GM12875 (cell line): ENCODE measurements at regions not wholly inside any gene's neighbourhood (a gene's known extent, or its start where the extent isn't known, plus 50 kb on each side); places are given as distances from the start of the nearest gene placed in this dataset.
"Not testable (repeated sequence)": the region's sequence is repeated elsewhere in the genome, so short reads cannot be mapped to it uniquely, and the experiment has no call there.

Experiments
- H3K4me3 ChIP-seq: one replicate; pipeline ENCODE4 v1.5.1; 2011; ENCODE audit warnings: low read depth, low read length, control low read depth
- CTCF ChIP-seq: IDR thresholded peaks from 2 replicates; pipeline ENCODE4 v1.5.1; 2011; ENCODE audit warnings: low read depth, mild to moderate bottlenecking, control low read depth, inconsistent platforms, low read length, moderate library complexity, borderline replicate concordance; ENCODE audit not compliant: insufficient read depth

GRCh38 chr12:11486623-11487444 lies 91.5 kb upstream of the PRB2 start:
- peak; percentile 75 for TF ChIP-seq CTCF
- no peak overlapping the region for H3K4me3 ChIP-seq

DNA sequence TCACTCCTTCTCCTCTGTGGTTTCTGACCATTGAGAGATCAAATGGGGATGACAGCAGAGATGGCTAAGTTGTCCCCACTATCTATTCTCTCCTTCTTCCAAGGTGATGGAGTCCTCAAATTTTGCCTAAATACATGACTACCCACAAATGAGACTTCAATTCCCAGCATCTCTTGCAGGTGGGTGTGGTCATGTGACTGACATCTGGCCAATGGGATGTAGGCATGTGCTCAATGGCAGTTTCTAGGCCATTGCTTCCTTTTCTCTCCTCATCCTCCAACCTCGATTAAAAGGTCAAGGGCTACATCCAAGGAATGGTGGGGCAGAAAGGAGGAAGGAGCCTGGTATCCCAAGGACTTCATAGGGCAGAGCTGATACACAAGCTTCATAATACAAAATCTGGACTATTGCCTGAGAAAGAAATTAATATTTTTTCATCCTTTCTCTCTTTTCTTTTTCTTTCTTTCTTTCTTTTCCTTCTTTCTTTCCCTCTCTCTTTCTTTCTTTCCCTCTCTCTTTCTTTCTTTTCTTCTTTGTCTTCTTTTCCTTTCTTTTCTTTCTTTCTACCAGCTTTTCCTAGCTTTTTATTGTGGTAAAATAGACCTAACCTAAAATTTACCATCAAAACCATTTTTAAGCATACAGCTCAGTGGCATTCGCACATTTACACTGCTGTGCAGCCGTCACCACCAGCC lies 100.9 kb upstream of the PRB2 start:
- no peak for TF ChIP-seq CTCF
- no peak overlapping the region for H3K4me3 ChIP-seq

- H3K4me3 ChIP-seq, result no peak overlapping the region
- TF ChIP-seq CTCF, result no peak
Observed at GRCh38 chr12:11497438-11497837, 102.1 kb upstream of the PRB2 start.

- H3K4me3 ChIP-seq, result no peak overlapping the region
- no peak for TF ChIP-seq CTCF
Observed at GRCh38 chr12:11497995-11498394, 102.6 kb upstream of the PRB2 start.

- TF ChIP-seq CTCF, result peak; percentile 45; the same call in 1 of the 2 replicates
- H3K4me3 ChIP-seq, result not testable (repeated sequence)
Observed at GRCh38 chr12:11498574-11498973, 103.2 kb upstream of the PRB2 start.

DNA sequence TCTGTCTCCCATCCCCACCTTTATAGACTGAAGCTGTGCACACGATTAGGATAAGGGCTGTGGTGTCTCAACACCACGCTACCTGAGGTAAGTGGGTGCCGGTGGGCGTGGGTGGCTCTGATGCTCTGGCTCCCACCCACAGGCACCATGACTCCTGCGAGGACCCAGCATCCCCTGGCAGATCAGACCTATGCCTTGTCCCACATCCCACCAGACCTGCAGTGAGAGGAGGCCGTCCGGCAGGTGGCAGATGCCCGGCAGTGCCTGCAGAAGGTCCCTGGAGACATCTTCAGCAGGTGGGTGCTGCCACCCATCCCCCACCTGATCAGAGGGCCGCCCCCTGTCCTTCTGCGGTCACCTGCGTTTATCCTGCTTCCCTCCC lies 104.4 kb upstream of the PRB2 start:
- no peak overlapping the region for H3K4me3 ChIP-seq
- TF ChIP-seq CTCF, result no peak
